Activated naive CD8-positive, alpha-beta T cell treated with anti-CD3 and anti-CD28 coated beads, Interleukin-2, amount 50 U/mL, for 24 hours (primary cell): ENCODE measurements at regions not wholly inside any gene's neighbourhood (a gene's known extent, or its start where the extent isn't known, plus 50 kb on each side); places are given as distances from the start of the nearest gene placed in this dataset.

Experiments
- ATAC-seq: fragments of 150-1000 bp; cut with Tn5 transposase; one replicate; pipeline ENCODE4 v1.10.0; 2021
- DNase-seq: peaks from one replicate; pipeline ENCODE4 v3.0.0; 2021
- H3K27ac Mint-ChIP-seq: one replicate; pipeline ENCODE4 v1.8.0; 2021; ENCODE audit warnings: mild to moderate bottlenecking, mixed read lengths
- H3K27me3 Mint-ChIP-seq: one replicate; pipeline ENCODE4 v1.8.0; 2021; ENCODE audit warnings: mixed read lengths
- H3K36me3 Mint-ChIP-seq: one replicate; pipeline ENCODE4 v1.8.0; 2021; ENCODE audit warnings: low read depth, mixed read lengths
- H3K4me1 Mint-ChIP-seq: one replicate; pipeline ENCODE4 v1.8.0; 2021; ENCODE audit warnings: mixed read lengths
- H3K4me3 Mint-ChIP-seq: one replicate; pipeline ENCODE4 v1.8.0; 2021; ENCODE audit warnings: mild to moderate bottlenecking, moderate library complexity, mixed read lengths
- H3K9me3 Mint-ChIP-seq: one replicate; pipeline ENCODE4 v1.8.0; 2021; ENCODE audit warnings: mixed read lengths

DNA sequence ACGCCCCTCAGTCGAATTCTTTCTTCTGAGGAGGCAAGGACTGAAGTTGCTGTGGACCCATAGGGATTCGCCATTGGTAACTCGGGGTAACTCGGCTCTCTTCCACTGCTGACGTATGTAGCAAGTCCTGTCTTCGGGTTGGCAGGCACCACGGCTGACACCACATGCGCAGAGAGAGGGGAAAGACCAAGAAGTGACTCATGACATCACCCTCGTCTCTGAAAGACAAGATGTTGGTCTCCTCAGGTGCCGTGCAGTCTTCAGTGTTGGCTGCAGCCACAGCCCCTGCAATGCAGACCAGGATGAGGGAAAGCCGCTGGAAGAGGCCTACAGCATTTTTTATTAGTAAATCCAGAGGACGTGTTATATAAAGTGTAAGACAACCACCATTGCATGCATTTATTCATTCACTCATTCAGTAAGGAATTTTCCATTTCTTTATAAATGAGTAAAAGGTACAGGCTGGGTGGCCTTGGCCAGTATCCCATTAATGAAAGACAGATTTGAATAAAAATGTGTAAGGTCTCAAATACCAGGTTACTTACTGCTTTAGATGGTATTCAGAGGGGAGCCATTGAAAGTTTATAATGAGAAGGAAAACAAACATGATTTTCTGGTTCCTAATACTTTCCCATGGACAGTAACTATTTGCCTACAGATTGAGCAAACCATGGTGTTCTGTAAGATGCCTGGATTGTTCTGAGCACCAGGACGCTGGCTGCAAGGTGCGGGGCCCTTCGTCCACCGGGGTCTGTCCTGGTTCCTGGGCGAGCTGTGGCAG lies 50.7 kb upstream of the IRF2BP2 start:
- peaks cover 16% of the 10 kb centered on the region for H3K4me1 Mint-ChIP-seq
- H3K9me3 Mint-ChIP-seq = no peaks in the 10 kb centered on the region
- H3K36me3 Mint-ChIP-seq = no peaks in the 10 kb centered on the region
- no peak overlapping the region for H3K4me3 Mint-ChIP-seq
- no peak for DNase-seq
- no peak overlapping the region for H3K27ac Mint-ChIP-seq
- no peaks in the 10 kb centered on the region for H3K27me3 Mint-ChIP-seq
- ATAC-seq = no peak
